ENCODE measurements at regions not wholly inside any gene's neighbourhood (a gene's known extent, or its start where the extent isn't known, plus 50 kb on each side); places are given as distances from the start of the nearest gene placed in this dataset.
"Not testable (repeated sequence)": the region's sequence is repeated elsewhere in the genome, so short reads cannot be mapped to it uniquely, and the experiment has no call there.

GRCh38 chr1:80153762-80154161 lies 1147.2 kb upstream of the ADGRL4 start:
- DNase-seq, result no peak

GRCh38 chr1:80143361-80143760 lies 1136.8 kb upstream of the ADGRL4 start:
- DNase-seq, result no peak

DNA sequence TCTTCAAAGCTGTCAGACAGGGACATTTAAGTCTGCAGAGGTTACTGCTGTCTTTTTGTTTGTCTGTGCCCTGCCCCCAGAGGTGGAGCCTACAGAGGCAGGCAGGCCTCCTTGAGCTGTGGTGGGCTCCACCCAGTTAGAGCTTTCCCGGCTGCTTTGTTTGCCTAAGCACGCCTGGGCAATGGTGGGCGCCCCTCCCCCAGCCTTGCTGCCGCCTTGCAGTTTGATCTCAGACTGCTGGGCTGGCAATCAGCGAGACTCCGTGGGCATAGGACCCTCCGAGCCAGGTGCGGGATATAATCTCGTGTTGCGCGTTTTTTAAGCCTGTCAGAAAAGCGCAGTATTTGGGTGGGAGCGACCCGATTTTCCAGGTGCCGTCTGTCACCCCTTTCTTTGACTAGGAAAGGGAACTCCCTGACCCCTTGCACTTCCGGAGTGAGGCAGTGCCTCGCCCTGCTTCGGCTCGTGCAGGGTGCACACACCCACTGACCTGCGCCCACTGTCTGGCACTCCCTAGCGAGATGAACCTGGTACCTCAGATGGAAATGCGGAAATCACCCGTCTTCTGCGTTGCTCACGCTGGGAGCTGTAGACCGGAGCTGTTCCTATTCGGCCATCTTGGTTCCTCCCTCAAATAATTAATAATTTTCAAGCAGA lies 1131.5 kb upstream of the ADGRL4 start:
- DNase-seq, result not testable (repeated sequence)

- DNase-seq, result no peak
These were observed 1106.9 kb upstream of the ADGRL4 start for GRCh38 chr1:80113168-80114038.

DNA sequence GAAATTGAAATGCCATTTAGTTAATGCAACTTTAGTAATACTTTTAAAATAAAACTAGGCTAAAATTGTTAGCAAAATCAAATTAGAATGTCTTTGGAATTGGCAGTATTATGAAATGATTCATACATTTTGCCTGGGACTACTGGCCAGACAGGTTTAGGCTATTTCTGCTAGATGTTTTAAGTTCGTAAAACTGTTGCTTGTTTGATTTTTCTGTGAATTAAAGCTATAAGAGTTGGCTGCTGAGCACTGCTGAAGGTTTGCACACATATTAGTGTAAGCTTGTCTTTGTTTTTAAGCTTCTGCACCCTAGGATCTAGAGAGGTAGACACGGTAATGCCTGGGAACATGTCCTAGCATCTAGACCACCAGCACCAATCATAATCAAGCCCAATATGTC lies 1094.6 kb upstream of the ADGRL4 start:
- no peak for DNase-seq

DNA sequence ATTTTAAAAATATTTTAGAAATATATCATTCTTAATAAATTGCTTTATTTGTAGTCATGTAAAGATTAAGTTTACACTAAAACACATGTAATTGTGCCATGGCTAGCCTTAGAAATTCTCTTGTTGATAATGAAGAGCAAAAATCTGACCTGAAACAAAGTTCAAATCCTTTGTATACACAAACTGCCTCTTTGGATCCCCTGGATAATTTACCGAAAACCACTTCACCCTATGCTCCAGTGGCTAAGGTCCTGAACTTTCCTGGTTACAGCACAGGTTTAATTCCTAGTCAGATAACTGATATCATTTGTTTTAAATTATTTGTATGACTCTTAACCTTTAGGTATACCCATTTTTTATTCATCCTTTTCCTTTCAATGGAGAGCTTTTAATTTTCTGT lies 1093.2 kb upstream of the ADGRL4 start:
- DNase-seq, result no peak

GRCh38 chr1:80085067-80085466 lies 1078.5 kb upstream of the ADGRL4 start:
- no peak for DNase-seq

GRCh38 chr1:80083892-80084291 lies 1077.4 kb upstream of the ADGRL4 start:
- DNase-seq, result no peak

DNA sequence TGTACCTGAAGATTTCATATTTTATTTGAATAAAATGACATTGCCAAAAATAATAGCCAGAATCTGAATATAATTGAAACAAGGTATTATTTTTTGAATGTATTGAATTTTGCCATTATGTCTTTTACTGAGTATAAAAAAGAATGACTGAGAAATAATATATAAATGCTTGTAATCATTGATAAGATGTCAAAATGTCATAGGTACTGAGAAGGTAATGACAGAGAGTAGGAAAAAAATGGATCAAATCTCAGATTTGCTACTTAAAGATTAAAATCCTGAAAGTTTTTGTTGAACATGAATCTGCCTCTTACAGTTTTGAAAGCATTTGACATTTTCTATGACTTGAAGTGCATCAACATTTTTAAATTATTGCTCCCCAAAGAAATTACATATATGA lies 1069.9 kb upstream of the ADGRL4 start:
- no peak for DNase-seq

- DNase-seq, result no peak
These were observed 1068.8 kb upstream of the ADGRL4 start for GRCh38 chr1:80075351-80075750.

DNA sequence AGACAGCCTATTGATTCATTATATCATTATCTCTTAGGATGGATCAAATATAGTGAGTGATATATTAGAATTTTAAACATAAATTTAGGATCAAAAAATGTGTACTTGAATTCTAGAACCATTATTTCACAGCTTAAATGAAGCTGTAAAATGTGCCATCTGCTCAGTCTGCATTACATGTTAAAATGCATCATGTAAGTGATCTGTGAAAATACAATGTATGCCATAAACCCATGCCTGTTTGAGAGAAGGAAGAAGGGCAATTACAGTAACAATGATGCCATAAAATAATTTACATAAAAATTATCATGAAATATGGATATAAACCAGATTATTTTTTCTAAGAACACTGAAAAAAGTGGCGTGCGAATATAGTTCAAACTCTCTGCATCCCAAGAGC lies 1066.0 kb upstream of the ADGRL4 start:
- DNase-seq, result no peak

DNA sequence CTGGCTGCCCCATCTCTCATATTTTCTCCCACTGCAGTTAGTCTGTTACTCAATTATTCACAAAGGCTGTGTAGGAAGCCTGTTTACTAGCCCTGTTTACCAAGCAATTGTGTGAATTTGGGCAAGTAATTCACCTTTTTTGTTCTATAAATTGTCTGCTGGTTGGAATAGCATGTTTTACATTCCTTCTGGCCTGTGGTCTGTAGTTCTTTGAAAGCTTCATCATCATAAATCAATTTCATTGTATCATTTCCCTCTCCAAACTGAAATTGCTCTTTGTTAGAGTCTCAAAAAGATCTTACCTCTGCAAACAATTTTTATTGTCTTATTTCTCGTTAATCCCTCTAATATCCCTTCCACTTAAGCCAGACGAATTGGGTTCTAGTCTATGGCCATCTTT lies 1059.5 kb upstream of the ADGRL4 start:
- no peak for DNase-seq

- DNase-seq, result no peak
These were observed 1058.0 kb upstream of the ADGRL4 start for GRCh38 chr1:80064524-80064923.

DNA sequence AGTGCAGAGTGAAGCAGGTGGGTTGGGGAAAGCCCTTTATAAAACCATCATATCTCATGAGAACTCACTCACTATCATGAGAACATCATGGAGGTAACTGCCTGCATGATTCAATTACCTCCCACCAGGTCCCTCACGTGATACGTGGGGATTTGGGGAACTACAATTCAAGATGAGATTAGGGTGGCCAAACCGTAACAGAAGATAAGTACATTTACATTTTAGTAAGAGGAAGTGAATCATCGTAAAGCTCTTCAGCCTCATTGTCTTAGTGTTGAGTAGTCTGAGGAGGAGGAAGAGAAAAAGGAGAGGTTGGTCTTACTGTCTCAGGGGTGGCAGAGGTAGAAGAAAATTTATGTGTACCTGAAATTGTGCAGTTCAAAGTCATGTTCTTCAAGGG lies 1053.4 kb upstream of the ADGRL4 start:
- DNase-seq, result no peak

DNA sequence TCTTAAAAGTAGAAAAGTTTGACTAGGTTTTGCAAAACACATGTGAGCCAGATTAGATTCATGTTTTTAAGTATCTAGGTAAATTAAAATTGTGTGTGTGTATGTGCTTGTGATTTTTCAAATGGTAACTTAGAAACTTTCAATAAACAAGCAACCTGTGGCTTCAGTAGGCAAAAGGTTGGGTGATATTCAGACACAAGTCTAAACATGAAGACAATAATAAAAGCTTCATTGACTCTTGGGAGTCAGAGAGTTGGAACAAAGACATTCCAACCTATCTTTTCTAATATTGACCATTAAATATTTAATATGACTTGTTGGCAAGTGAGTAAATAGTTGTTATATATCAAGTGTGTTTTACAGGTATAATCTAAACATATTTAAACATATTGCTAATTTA lies 1049.6 kb upstream of the ADGRL4 start:
- no peak for DNase-seq

- peak; percentile 1 for DNase-seq
These were observed 1047.6 kb upstream of the ADGRL4 start for GRCh38 chr1:80054129-80054528.

DNA sequence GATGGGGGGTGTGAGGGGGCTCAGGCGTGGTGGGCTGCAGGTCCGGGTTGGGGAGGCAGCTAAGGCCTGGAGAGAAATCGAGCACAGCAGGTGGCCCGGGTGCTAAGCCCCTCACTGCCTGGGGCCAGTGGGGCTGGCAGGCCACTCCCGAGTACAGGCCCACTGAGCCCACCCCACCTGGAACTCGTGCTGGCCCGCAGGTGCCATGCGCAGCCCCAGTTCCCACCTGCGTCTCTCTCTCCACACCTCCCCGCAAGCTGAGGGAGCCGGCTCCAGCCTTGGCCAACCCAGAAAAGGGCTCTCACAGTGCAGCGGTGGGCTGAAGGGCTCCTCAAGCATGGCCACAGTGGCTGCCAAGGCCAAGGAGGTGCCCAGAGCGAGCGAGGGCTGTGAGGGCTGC lies 1047.1 kb upstream of the ADGRL4 start:
- DNase-seq, result no peak

GRCh38 chr1:80050523-80050922 lies 1044.0 kb upstream of the ADGRL4 start:
- DNase-seq, result no peak

GRCh38 chr1:80050085-80050484 lies 1043.6 kb upstream of the ADGRL4 start:
- no peak for DNase-seq

- DNase-seq, result no peak
These were observed 1042.2 kb upstream of the ADGRL4 start for GRCh38 chr1:80048716-80049115.

DNA sequence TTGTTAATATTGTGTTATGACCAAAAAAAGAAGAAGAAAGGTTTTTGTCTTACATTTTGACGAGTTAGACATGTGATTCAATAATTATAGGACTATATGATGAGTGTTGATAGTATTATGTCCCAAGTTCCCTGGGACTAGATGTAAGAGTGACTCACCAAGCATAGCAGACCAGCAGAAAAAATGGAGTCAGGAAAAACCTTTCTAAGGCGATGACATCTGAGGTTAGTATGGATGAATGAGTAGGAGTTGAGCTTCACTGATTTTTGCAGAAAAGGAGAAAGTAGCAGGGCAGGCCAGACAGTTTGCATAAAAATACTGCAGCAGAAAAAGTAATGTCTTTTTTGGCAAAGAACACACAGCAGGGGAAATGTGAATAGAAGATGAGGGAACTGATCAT lies 1041.3 kb upstream of the ADGRL4 start:
- DNase-seq, result no peak

- DNase-seq, result no peak
These were observed 1038.1 kb upstream of the ADGRL4 start for GRCh38 chr1:80044662-80045061.

- DNase-seq, result no peak
These were observed 1030.3 kb upstream of the ADGRL4 start for GRCh38 chr1:80036690-80037432.

Measured in right kidney (tissue), 1 donor.